HG02678 (cell line): ENCODE measurements at regions not wholly inside any gene's neighbourhood (a gene's known extent, or its start where the extent isn't known, plus 50 kb on each side); places are given as distances from the start of the nearest gene placed in this dataset.

Source experiments
- ATAC-seq: cut with Tn5 transposase; IDR thresholded peaks from one replicate; pipeline ENCODE4 v1.9.1; 2021; ENCODE audit warnings: mild to moderate bottlenecking, moderate library complexity; ENCODE audit not compliant: unreplicated experiment

DNA sequence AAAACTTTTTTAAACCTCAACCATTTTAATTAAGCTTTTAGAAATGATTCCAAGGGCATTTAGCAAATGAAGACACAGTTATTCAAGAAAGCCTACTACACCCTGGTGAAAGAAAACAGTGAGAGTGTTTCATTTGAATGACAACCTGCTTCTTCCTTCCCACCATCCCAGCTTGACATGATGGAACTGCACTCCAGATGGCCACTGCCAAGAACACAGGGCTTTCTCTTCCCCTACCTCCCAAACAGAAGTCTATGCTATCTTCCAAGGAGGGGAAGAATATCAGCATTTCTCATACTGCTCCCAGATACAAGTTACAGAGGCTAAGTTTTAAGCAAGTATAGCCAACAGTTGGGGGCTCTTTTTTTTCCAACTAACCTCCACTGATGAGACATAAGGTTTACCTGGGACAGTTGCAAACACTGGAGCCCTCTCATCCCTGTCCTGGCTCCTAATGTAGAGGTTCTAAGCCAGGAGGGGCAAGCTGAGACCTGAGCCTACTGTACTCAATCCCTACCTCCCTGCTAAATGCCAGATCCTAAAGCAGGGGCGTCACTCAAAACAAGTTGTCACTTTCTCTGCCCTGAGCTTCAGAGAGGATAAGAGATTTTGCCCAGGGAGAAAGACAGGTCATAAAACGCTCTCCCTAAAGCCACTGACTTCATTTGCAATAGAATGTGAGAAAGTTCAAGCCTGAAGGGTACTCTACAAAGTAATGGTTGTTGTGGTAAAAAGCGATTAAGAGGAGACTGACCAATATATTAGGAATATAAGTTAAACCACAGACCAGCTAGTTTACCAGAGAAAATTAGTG is 88.5 kb upstream of the SLC27A6 start:
- ATAC-seq, result no peak

DNA sequence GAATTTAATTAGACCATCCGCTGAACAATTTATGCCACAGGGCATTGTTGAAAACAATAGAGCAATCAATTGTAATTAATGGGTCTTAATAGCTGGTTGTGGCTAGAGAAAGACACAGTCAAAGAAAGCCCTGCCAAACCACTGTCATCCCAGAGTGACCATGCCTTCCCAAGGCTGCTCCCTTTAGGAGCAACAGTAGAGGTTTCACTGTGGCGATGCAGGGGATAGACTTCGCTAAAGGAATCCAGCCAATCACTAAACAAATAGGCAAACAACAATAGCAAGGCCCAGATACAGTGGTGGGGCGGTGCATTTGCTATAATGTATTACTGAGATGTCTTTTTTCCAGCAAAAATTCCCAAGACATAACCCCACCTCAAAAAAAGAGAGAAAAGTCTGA is 87.8 kb upstream of the SLC27A6 start:
- no peak for ATAC-seq

DNA sequence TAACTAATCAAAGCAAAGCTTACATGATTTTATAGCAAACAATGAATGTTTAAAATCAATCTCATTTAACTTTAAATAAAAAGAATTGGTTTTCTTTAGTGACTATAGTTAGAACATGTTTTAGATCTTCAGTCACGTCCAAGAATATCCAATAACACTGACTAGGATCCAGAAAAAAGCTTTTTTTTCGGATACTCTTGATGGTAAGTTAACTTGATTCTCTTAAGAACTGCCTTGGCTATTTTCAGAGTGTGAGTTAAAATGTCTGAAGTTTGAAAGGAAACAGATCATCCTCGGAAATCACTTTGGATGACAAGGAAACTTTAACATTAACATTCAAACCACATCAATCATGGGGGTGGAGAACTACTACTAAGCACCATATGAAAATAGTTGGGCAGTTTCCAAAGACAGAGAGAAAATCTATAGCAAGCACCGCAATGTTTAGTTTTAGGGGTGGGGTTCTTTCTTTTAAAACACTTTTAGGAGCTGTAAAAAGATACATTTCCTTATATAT is 83.7 kb upstream of the SLC27A6 start:
- ATAC-seq, result no peak

DNA sequence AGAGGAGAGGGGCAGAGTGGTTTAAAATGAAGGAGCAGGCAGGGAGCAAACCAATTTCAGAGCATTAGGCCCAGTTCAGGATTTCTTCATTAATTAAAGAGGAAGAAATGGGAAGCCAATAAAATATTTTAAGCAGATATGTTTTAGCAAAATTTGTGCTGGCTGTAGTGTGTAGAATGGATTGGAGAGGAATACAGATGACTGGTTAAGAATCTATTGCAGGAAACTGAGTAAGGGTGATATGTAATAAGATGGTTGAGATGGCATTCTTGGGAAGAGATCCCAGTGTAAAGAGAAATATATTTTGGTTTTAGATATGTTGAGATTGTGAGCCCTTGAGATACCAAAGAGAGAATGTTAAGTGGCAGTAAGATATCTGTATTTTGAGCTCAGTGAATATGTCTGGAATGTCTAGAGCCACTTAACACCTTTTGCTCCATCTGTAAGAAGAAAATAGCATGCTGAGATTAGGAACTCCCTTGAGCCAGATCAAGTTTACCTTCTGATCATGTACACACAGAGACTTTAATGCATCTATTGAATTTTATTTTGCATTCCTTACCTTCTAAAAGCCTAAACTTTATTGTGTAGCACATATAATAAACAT is 79.5 kb upstream of the SLC27A6 start:
- no peak for ATAC-seq

DNA sequence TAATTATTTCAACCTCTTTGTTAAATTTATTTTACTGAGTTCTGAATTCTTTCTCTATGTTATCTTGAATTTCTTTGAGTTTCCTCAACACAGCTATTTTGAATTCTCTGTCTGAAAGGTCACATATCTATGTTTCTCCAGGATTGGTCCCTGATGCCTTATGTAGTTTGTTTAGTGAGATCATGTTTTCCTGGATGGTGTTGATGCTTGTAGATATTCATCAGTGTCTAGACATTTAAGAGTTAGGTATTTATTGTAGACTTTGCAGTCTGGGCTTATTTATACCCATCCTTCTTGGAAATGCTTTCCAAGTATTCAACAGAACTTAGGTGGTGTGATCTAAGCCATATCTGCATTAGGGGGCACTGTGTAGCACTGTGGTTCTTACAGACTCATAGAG is 70.2 kb upstream of the SLC27A6 start:
- no peak for ATAC-seq

DNA sequence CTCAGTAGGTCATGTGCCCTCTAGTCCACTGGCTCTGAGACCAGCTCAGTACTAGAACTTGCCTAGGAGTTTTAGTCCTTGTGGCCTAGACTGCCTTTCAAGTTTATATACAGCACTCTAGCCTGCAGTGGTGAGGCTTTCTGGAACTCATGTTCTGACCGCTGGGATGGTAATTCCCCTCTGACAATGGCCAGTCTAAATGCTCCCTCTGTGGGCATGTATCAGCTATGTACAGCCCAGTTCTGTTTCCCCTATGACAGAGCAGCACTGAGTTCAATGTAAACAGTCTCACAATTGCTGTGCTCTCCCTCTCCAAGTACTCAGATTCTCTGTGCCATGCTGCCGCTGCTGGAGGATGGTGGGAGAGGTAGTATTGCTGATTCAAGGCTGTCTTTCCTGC is 68.6 kb upstream of the SLC27A6 start:
- ATAC-seq, result no peak

DNA sequence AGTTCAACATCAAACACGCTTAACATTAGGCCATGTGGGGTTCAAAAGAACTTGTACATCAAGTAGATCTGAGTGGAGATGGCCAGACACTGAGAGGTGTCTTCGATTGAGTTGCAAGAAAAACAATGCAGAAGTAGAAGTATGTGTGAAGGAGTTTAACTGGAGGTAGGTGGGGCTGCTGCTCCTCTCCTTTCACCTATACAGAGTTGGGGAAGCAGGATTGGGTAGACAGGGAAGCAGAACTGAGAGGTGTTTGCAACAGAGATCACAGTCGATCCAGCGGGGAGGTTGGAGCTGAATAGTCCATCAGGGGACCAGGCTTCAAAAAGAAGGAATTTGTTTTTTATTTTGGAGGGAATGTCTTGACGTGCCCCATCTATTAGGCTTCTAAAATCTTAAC is 61.7 kb upstream of the SLC27A6 start:
- ATAC-seq, result no peak

DNA sequence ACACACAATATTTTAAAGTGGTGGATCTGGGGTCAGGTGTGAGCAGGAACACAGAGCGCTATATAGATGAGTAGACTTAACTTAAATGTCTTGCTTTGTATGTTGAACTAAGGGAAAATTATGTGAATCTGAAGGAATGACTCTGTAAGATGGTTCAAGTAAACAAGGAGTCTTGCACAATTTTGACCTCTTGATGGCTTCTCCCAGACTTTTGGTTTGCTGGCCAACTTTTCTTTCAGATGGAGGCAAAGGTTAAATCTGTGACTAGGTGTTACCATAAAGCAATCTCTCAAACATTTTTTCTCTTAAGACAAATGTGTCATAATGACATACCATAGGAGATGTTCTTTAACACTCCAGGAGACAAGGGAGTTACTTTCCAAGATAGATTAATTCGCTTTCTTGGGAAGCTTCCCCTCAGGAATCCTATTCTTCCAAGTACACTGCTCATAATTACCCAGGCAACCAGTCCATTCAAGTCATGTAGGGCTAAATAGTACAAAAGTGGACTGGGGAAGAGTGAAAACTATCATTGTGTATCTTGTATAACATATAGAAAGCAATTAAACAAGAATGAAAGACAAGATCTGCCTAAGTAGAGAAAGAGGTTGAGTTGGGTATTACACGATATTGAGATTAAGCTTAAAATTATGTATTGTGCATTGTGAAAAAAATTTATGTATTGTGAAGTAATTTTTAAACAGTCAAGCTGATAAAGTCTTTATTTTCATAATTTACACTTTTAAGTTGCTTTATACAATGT is 60.3 kb upstream of the SLC27A6 start:
- ATAC-seq, result no peak

DNA sequence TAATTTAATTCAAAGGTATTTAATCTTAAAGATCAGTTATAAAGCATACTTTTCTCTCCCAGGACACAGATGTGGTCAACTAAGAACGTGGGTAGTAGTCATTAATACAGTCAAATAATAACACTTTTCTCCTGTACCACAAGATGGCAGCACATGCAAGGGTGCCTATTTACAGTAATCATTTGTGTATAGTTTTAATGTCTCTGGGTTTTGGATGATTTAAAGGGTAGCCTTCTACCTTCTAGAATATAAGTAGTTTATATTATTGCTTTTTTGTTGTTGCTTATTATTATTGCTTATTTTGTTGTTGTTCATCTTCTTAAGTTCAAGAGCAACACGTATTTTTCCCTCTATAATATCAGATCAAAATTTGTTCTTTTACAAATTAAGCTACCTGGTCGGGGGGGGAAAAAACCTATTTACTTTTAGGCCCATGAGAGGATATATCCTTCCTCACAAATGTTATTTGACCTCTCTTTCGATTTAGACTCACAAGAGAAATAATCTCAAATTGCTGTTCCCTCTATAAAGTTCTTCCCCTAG is 59.6 kb upstream of the SLC27A6 start:
- peak; percentile 91 for ATAC-seq

DNA sequence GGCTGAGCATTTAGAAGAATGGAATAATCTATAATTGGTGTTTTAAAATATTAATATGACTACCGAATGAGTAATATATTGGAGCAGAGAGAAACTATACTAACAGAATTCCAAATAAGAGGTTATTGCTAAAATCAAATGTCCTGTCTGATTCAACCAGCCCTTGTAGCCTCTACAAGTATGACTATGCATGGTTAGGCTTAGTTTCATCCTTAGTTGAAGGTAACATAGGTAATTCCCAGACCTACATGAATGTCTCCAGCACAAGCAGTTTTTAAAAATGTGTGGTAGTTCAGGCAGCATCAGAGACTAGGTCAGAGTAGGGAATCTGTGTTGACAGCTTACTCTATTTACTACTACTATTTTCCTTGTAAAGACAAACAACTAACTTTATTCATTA is 51.7 kb upstream of the SLC27A6 start:
- peak; percentile 76 for ATAC-seq
